Omental fat pad (tissue), 3 donors: ENCODE measurements at regions not wholly inside any gene's neighbourhood (a gene's known extent, or its start where the extent isn't known, plus 50 kb on each side); places are given as distances from the start of the nearest gene placed in this dataset.

Experiments used
- ATAC-seq: fragments of 150-250 bp; one replicate; pipeline ENCODE4 v1.9.1; 2016; ENCODE audit warnings: mild to moderate bottlenecking, moderate library complexity; ENCODE audit not compliant: low FRiP score
- DNase-seq: peaks from one replicate; pipeline ENCODE4 v3.0.0-alpha.2; 2019; ENCODE audit warnings: low spot score
- TF ChIP-seq, protein P1 (sequence below), 3 donors: fragments of 450-650 bp; IDR thresholded peaks; one replicate each; pipeline ENCODE4 v1.5.1; 2016 to 2017; ENCODE audit warnings: antibody characterized with exemption in 3 of 3, mild to moderate bottlenecking in 3 of 3, moderate library complexity in 2 of 3

DNA sequence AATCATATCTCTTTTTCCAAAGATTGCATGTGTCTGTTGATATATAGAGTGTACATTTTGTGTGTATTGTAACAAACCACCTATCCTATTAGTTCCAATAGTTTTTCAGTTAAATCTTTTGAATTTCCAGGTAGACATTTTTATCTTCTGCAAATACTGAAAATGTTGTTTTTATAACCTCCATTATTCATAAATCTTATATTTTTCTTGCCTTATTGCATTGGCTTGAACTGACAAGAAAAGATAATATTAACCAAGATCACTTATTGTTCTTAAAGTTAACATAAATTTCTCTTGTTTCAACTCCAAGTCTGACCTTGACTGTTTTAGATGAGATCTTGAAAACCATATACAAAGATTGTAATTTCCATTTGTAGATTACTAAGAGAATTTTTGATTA is 251.6 kb downstream of the IRX2 start:
- TF ChIP-seq, protein P1, sequence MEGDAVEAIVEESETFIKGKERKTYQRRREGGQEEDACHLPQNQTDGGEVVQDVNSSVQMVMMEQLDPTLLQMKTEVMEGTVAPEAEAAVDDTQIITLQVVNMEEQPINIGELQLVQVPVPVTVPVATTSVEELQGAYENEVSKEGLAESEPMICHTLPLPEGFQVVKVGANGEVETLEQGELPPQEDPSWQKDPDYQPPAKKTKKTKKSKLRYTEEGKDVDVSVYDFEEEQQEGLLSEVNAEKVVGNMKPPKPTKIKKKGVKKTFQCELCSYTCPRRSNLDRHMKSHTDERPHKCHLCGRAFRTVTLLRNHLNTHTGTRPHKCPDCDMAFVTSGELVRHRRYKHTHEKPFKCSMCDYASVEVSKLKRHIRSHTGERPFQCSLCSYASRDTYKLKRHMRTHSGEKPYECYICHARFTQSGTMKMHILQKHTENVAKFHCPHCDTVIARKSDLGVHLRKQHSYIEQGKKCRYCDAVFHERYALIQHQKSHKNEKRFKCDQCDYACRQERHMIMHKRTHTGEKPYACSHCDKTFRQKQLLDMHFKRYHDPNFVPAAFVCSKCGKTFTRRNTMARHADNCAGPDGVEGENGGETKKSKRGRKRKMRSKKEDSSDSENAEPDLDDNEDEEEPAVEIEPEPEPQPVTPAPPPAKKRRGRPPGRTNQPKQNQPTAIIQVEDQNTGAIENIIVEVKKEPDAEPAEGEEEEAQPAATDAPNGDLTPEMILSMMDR (IDR thresholded peaks at IDR 0.05), result no peak
- ATAC-seq (no peak), DNase-seq (no peak)

DNA sequence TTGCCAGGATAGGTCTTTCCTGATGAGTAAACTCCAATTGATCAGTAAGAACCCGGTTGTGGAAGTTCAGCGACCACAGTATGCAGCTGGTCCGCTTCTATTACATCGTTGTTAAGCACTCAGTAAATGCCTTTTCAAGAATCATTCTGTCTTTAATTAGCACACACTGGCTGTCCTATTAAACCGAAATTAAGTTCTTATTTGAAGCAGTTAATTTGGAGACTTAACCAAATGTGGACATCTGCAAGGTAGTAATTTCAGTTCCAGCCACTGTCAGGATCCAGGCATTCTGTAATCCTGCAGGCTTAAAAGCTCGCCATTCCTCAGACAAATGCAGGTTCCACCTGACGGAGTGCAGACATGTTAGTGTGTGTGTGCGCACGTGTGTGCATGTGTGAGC is 254.6 kb downstream of the IRX2 start:
- ATAC-seq, result no peak
- TF ChIP-seq, protein P1 (IDR thresholded peaks at IDR 0.05), result no peak
- no peak for DNase-seq

DNA sequence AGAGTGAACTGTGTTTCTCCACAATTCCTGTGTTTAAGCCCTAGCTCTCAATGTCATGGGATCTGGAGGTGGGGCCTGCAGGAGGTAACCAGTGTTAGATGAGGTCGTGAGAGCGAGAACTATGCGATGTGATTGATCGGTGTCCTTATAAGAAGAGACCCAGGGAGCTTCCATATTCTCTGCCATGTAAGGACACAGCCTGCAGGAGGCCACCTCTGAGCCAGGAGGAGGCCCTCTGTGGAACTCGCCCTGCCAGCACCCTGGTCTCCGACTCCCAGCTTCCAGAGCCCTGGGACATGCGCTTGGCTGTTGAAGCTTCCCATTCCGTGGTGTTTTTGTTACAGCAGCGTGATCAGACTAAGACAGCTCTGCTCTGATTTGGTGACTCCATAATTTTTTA is 255.4 kb downstream of the IRX2 start:
- TF ChIP-seq, protein P1 (IDR thresholded peaks at IDR 0.05), result no peak
- ATAC-seq (no peak), DNase-seq (no peak)

DNA sequence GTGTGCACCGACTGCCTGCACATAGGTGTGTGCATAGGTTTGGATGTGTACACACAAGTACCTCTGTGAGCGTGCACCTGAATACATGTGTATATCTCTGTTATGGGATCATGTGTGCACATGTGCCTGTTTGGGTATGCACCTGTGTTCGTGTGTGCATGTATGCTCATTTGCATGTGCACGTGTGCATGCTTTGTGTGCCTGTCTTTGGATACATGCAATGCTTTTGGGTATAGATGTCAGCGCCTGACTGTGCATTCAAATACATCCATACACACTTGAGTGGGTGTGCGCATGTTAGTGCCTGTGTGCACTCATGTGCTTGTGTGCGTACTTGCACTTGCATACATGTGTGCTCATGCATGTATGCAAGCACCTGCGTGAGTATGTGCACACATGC is 258.1 kb downstream of the IRX2 start:
- DNase-seq (no peak), ATAC-seq (no peak)
- TF ChIP-seq, protein P1 (IDR thresholded peaks at IDR 0.05), result no peak

DNA sequence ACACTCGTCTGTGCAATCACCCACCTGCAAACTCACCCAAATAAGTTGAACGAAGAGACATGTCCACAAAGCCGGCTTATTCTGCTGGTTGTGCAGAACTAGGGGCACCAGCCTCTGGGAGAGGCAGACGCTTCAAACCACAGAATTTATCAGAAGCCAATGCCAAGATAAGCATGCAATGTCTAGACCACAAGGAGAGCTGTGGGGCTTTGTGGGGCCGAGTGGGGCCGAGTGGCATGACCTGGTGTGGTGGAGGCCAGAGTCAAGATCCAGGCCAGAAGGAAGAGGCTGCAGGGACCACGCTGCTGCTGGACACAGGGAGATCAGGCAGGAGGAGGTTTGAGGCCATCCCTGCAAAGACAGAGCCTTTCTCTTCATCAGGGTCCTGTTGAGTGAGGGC is 259.0 kb downstream of the IRX2 start:
- TF ChIP-seq, protein P1 (IDR thresholded peaks at IDR 0.05), result no peak
- ATAC-seq (no peak), DNase-seq (no peak)

DNA sequence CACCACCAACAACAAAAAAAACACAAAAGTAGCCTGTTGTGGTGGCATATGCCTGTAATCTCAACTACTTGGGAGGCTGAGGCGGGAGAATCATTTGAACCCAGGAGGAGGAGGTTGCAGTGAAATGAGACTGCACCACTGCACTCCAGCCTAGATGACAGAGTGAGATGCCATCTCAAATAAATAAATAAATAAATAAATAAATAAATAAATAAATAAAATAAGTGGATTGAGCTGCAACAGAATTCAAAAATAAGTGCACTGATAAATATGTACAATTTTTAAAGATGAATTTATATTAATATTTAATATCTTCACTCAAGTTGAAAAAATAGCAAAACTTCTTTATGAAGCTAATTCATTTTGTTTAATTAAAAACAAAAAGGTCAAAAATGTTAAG is 259.6 kb downstream of the IRX2 start:
- TF ChIP-seq, protein P1 (IDR thresholded peaks at IDR 0.05), result no peak
- DNase-seq (no peak), ATAC-seq (no peak)

DNA sequence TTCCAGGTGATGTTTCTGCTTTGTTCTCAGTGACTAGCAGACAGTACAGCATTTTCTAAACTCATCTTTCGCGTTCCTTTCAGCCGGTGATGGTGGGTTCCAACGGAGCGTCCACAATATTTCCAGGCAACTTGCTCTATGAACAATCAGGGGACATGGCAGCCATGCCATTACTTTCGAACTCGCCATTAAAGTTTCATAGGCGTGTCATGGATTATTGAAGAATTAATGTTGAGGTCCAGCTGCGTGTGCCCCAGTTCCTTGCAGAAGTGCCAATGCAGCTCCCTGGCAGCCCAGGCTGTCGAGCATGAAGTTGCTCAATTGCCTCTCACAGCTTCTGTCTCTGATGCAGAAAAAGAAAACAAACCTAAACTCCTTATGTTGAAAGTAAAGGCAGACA is 262.2 kb downstream of the IRX2 start:
- ATAC-seq (no peak), DNase-seq (no peak)

More for the DNA sequence above, 262.2 kb downstream of the IRX2 start:
- TF ChIP-seq, protein P1 (IDR thresholded peaks at IDR 0.05), result no peak
